ENCODE measurements at regions not wholly inside any gene's neighbourhood (a gene's known extent, or its start where the extent isn't known, plus 50 kb on each side); places are given as distances from the start of the nearest gene placed in this dataset.

DNA sequence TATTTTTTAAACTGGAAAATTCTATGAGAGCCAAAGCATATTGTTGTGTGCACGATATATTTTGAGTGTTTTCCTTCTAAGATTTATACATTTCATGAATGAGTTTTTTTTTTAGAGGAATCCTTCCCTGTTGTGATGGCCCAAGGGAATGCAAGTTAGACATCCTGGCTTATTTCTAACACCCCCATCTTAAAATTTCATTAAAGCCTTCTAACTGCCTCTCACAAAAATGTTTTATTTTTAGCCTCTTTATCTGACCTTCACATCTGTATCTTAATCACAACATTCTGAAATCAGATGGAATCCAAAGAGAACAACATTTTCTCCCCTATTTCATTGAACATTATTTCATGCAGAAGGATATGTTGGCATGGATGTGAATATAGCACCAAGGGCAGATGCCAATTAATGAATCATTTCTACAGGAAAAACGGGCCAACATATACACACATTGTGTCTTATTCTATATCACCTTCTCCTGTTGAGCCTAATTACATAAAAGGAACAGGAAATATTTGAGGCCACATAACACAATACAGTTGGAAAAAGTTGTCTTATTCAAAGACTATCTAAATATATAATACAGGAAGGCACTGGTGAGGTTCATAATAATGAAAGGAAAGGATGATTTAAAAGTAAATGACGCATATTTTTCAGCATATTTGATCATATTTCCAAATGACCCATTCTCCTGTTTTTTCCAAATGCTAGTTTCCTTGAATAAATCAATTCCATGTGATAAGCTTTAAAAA is 455.5 kb downstream of the TTLL7 start:
- TF ChIP-seq POLR2A (IDR thresholded peaks at IDR 0.05) (no peak), CTCF (IDR thresholded peaks at IDR 0.05) (no peak)

Data from suprapubic skin (tissue), 3 donors.